HG02870 (cell line): ENCODE measurements at regions not wholly inside any gene's neighbourhood (a gene's known extent, or its start where the extent isn't known, plus 50 kb on each side); places are given as distances from the start of the nearest gene placed in this dataset.
"Not testable (repeated sequence)": the region's sequence is repeated elsewhere in the genome, so short reads cannot be mapped to it uniquely, and the experiment has no call there.

Experiments
- ATAC-seq: cut with Tn5 transposase; IDR thresholded peaks from one replicate; pipeline ENCODE4 v1.9.1; 2021; ENCODE audit warnings: mild to moderate bottlenecking, moderate library complexity; ENCODE audit not compliant: unreplicated experiment

- no peak for ATAC-seq
Observed at GRCh38 chr14:22225516-22226140, 363.4 kb downstream of the DAD1 start.

DNA sequence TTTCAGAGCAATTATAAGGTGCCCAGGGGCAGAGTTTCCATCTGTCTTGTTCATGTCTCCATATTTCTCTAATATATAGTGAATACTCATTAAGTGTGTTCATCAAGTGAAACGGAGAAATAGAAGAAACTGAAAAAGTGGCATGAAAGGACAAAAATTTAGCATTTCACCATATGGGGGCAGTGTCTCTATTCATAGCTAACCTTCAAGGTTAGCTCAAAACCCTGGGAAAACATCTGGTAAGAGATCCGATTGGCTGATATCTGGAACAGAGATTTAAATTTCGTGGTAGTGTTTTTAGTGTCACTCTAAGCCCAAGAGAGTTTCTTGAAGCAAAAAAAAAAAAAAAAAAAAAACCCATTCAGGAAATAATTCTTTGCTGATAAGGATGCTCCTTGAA, 367.5 kb downstream of the DAD1 start:
- ATAC-seq = peak; percentile 62

DNA sequence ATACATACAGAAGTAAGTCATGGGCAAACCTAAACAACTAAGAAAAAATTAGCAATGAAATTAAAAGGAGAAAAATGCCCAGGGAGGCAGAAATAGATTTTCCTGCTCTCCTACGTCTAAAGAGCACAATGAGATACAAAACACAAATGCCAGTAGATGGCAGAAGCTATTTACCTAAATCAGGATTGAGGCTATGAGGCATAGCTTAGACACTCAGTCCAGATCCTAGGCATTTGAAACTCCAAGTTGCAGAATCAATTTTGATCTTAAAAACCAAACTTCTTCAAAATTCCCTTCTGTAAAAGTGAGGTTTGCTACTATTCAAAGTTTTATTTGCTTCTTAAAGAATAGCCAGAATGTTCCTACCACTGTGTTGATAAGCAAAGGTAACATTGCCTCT, 368.6 kb downstream of the DAD1 start:
- ATAC-seq = no peak

GRCh38 chr14:22218728-22219127, 370.3 kb downstream of the DAD1 start:
- ATAC-seq = no peak

DNA sequence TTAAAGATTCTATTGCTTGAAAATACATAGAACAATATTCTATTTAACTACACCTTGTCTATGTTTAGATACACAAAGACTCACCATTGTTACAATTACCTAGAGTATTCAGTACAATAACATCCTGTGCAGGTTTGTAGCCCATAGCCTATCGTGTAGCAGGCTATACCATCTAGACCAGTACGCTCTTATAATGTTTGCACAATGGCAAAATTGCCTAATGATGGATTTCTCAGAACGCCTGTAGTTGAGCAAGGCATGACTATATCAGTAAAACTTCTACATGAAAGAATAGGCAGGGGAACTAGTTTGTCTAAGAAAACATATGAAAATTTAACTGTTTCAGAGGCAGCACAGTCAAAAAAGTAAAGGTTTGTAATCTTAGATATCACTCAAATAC, 375.9 kb downstream of the DAD1 start:
- no peak for ATAC-seq

DNA sequence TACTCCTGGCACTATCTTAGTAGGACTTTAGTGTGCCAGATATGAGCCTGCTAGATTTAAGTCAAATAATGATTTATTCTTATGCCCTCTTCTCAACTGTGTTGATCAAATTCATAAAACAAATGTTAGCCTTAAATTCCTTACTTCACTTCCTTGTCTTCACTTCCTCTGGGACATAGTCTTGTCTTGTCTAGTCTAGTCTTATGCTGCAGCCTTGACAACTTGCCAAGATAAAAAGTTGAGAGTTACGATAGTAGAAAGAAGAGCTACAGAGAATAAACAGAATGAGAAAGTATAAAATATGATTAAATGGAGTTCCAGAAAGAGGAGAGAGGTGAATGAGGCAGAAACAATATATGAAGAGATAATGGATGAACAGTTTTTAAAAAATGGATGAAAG, 378.1 kb downstream of the DAD1 start:
- ATAC-seq = no peak

GRCh38 chr14:22210026-22210425, 379.0 kb downstream of the DAD1 start:
- ATAC-seq = no peak

DNA sequence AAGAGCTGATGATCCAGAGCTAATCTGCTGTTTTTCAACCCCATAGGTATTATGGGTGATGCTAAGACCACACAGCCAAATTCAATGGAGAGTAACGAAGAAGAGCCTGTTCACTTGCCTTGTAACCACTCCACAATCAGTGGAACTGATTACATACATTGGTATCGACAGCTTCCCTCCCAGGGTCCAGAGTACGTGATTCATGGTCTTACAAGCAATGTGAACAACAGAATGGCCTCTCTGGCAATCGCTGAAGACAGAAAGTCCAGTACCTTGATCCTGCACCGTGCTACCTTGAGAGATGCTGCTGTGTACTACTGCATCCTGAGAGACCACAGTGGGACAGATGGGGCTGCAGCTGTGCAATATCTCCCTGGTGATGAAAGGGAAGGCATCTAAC, 386.0 kb downstream of the DAD1 start:
- ATAC-seq = no peak

- ATAC-seq = no peak
Observed at GRCh38 chr14:22202313-22202712, 386.7 kb downstream of the DAD1 start.

DNA sequence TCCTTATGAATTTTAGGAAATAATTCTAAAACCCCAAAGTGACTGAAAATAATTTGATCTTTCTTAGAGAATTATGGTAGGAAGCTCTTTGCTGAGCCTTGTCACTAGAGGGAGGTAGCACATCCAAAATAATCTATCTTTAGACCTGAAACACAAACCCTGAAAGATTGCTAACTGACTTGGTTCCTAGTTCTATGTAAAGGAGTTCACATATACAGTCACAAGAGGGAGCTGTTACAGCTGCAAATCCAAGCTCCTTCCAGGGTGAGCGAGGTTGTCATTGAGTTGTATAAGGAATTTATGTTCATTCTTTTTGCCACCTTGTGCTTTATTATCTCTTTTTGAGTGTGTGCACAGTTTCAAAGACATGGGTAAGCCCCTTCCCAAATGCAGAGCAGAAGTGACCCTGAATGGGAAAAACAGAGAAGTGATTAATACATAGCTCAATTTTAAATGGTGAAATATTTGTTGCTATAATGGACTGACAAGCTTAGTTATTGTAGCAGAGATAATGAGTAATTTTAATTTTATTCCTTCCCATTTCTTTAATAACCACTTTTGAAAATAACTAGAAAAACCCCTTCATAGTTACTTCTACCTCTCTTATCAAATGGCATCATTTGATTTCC, 387.9 kb downstream of the DAD1 start:
- no peak for ATAC-seq

- ATAC-seq = not testable (repeated sequence)
Observed at GRCh38 chr14:22200131-22200530, 388.9 kb downstream of the DAD1 start.

GRCh38 chr14:22194664-22195063, 394.4 kb downstream of the DAD1 start:
- no peak for ATAC-seq

DNA sequence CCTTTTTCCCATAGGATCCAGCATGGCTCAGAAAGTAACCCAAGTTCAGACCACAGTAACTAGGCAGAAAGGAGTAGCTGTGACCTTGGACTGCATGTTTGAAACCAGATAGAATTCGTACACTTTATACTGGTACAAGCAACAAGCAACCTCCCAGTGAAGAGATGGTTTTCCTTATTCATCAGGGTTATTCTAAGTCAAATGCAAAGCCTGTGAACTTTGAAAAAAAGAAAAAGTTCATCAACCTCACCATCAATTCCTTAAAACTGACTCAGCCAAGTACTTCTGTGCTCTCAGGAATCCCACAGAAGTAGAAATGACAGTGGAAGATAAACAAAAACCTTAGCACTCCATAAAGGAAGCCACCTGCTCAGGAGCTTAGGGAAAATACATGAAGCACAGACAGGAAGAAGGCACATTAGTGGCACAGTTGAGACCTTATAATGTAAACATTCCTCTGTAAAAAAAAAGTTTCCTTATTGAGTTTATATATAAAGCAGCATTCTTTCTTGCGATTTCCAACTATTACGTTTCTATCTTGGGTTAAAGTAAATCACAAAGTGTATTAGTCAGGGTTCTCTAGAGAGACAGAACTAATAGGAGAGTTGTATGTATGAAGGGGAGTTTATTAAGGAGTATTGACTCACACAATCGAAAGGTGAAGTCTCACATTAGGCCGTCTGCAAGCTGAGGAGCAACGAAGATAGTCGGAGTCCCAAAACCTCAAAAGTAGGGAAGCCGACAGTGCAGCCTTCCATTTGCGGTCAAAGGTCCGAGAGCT, 398.4 kb downstream of the DAD1 start:
- ATAC-seq = no peak

- ATAC-seq = no peak
Observed at GRCh38 chr14:22189881-22190280, 399.1 kb downstream of the DAD1 start.

DNA sequence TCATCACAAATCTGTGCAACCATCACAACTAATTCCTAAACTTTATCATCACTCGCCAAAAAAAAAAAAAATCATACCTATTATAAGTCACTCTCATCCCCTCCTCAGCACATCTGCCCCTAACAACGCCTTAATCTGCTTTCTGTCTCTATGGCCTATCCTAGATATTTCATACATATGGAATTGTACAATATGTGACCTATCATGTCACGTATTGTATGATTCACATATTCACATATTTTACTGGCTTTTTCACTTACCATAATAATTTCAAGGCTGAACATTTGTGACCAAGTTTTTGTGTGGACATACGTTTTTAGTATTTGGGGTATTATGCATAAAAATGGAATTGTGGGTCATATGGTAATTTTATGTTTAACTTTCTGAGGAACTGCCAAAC, 400.7 kb downstream of the DAD1 start:
- ATAC-seq = no peak

GRCh38 chr14:22185789-22186188, 403.2 kb downstream of the DAD1 start:
- no peak for ATAC-seq

DNA sequence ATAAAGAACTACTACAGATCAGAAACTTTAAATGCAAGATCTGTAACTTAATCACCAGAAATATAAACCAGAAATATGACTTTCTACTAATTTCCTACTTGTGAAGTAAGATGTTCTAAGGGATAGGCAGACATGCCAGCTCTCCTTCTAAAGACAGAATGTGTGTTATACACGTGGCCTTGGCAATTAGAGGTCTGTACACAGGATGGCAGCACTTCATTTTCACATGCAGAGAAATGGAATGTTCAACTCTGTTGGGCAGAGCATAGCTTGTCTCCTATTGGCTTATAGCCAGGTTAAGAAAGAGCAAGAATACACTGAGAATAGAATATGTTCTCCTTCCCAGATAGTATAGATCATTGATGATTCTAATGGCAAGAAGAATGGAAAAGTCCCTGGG, 403.8 kb downstream of the DAD1 start:
- ATAC-seq = no peak

- ATAC-seq = no peak
Observed at GRCh38 chr14:22184830-22185168, 404.2 kb downstream of the DAD1 start.

DNA sequence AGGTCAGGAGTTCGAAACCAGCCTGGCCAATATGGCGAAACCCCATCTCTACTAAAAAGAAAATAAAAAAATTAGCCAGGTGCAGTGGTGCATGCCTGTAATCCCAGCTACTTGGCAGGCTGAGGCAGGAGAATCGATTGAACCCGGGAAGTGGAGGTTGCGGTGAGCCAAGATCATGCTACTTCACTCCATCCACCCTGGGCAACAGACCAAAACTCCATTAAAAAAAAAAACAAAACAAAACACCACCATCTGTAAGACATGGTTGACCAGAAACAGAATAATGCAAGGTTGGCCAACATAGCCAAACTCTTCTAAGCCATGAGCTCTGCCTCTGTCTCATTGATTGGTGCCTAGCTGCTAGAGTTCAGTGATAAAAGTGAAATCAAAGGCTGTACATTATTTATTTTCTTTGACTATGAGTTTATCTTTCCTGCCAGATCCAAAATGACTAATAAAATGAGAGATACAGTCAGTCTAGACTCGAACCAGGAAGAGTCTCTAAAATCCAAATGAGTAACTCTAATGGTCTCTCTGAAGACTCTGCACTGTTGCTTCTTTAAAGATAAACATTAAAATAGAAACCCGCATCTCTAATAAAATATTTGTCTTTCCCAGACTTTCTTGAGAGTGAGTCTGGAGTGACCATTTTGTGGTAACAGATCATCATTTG, 404.7 kb downstream of the DAD1 start:
- no peak for ATAC-seq

GRCh38 chr14:22180045-22180444, 409.0 kb downstream of the DAD1 start:
- no peak for ATAC-seq

DNA sequence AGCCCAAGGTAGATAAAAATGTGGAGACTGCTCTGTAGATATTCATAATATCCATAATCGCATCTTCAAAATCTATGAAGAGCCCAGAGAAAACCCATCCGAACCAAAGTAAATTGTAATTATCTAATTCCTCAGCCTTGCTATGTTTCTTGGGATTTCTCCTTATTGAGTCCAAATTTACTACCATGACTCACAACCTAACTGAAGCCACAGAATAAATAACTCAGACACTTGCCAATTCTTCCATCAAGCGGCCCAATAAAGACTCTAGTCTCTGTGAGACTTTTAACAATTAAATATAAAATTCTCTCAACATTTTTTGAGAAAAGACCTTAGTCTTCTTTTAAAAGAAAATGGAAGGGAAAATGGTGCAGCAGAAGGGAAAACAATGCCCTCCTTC, 409.8 kb downstream of the DAD1 start:
- no peak for ATAC-seq

DNA sequence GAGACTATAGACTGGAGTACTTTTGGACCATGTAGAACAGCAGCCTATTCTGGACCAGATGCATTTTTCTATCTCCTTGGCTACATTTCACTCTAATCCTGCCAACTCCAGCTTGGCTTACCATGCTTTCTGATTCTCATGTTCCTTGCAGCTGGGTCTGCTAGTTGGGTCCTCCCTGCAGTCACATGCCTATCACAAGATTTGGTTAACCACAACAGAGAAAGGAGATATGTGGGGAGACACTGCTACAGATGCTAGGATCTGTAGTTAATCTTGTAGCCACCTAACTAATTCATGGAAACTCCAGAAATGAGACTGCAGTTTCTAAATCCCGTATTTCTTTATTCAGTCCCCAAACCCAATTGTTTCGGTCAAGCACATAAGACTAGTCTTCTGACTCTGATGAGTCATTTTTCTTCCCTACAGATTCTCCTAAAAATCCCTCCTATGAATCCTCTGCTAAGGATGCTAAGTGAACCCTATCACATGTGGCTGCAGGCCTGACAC, 410.6 kb downstream of the DAD1 start:
- peak; percentile 41 for ATAC-seq
